ENCODE measurements at regions not wholly inside any gene's neighbourhood (a gene's known extent, or its start where the extent isn't known, plus 50 kb on each side); places are given as distances from the start of the nearest gene placed in this dataset.

- peak; percentile 45 for DNase-seq
These were observed 103.6 kb downstream of the UCHL1 start for GRCh38 chr4:41360214-41360920.

- peak; percentile 30 for DNase-seq
These were observed 104.4 kb downstream of the UCHL1 start for GRCh38 chr4:41360921-41361793.

GRCh38 chr4:41361794-41362526, 105.2 kb downstream of the UCHL1 start:
- no peak for DNase-seq

GRCh38 chr4:41362621-41363383, 106.1 kb downstream of the UCHL1 start:
- DNase-seq, result no peak

- no peak for DNase-seq
These were observed 106.8 kb downstream of the UCHL1 start for GRCh38 chr4:41363384-41363981.

GRCh38 chr4:41364876-41365275, 108.1 kb downstream of the UCHL1 start:
- DNase-seq, result no peak

DNA sequence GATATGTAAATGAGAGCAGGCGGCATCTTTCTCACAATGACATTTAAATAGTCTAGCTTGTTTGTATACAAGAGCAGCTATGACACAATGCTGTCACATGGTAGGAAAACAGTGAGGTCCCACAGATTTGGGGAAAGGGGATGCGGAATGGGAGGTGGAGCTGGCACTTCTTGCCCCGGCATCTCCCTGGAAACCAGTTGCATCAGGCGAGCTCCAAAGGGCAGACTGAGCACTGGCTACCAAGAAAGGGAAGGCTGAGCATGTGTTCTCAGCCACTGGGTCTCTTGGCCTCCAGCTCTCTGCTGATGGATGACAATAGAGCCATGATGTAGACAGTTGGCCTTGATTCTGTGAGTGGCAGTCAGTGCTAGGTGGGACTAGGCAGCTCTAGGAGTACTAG, 109.0 kb downstream of the UCHL1 start:
- DNase-seq, result no peak

- no peak for DNase-seq
These were observed 110.3 kb downstream of the UCHL1 start for GRCh38 chr4:41366911-41367517.

- no peak for DNase-seq
These were observed 113.0 kb downstream of the UCHL1 start for GRCh38 chr4:41369680-41370079.

DNA sequence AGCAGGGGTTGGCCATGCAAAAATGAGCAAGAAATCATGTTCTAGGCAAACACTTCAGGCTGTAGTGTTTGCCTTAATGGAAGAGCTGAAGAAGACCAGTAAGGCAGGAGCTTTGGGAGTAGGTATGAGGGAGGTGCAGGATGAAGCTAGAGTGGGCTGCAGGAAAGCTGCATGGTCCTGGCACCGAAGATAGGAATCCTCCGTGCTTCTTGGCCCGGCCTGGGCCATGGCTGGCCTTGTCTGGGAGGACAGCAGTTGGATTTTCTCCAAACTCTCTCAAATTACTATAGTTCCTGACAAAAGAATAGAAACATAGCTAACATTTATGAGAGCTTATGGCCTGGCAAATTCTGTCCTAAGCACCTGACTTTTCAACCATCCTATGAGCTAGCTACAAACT, 116.5 kb downstream of the UCHL1 start:
- no peak for DNase-seq

DNA sequence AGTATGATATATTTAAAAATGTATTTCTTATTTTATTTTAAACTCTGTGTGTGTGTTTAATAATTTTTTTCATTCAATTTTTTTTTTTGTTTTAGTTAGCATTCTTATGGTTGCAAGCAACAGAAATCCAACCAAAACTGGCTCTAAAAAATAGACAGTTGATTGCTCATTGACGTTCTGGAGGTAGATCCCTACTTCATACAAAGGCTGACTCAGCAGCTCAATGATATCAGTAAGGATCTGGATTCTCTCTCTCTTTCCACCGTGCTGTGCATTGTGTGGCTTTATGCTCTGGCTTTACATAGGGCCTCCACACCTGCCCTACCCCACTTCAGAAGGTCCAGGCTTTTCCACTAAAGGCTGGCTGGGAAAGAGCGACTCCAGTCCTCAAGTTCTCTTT, 117.8 kb downstream of the UCHL1 start:
- DNase-seq, result no peak

DNA sequence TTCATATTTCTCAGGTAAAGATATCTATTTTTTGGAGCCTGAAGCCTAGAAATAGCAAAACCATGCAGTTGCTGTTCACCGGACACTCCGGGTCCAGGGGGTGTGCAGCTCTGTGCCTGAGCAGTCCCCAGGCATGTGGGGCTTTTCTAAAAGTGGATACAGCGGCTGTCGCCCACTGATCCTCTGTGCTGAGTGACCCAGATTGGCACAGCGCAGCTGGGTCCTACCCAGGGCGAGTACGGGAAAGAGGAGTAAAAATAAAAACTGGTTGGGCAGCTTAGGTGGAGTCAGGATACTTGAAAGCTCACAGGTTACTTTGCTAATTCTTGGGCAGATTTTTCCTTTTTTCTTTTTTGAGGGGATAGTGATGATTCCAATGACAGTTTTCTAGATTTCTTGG, 118.8 kb downstream of the UCHL1 start:
- DNase-seq, result no peak

DNA sequence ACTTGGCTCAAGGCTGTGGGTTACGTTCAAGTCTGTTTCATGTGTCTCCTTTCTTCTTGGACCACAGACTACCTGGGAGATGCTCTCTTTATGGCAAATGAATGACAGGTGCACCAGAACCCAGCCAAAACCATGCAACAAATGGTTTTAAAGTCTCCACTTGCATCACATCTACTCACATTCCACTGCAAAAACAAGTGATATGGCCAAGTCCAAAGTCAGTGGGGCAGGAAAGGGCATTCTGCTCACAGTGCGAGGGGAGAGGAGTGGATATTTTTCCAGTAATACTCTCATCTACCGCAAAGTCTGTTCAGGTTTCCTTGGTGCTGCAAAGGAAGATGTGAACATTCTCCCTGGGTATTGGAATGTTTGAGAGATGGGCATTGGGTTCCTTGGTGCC, 120.5 kb downstream of the UCHL1 start:
- DNase-seq, result no peak

- no peak for DNase-seq
These were observed 122.5 kb downstream of the UCHL1 start for GRCh38 chr4:41379230-41379629.

- no peak for DNase-seq
These were observed 123.9 kb downstream of the UCHL1 start for GRCh38 chr4:41380511-41381157.

GRCh38 chr4:41381384-41381783, 124.7 kb downstream of the UCHL1 start:
- DNase-seq, result no peak

DNA sequence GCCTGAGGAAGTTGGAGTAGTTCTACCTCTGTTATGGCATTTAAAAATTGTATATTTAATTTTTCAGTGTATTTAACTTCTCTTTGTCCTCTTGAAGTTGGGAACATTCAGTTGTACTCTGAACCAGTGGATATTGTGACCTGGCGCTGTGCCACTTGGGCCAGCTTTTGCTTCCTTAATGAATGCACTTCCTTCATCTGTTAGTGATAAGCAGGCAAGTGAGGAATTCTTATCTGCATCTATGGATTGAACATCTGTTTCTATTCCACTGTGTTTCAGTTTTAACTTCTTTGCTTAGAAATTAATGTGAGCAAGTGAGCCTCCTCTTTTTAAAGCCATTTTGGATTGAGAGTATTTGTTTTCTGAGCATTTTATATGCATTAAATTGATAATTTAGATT, 128.3 kb downstream of the UCHL1 start:
- no peak for DNase-seq

DNA sequence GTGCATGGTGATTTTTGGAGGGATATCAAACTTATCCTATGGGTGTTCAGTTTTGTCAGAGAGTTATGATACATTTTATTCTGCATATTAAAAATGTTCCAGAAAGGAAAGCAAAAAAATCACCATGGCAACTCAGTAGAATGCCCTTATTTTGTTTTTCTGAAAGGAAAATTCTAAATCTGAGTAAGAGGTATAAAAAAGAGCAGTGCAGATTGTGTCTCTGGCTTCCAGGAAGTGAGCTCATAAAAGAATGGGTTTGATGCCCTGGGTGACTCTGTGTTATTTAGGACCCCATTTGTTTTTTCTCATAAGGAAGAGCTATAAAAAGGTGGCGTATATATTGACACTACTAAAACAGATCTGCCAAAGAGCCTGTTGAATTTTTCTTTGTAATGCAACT, 128.8 kb downstream of the UCHL1 start:
- no peak for DNase-seq

GRCh38 chr4:41388080-41388479, 131.4 kb downstream of the UCHL1 start:
- DNase-seq, result no peak

DNA sequence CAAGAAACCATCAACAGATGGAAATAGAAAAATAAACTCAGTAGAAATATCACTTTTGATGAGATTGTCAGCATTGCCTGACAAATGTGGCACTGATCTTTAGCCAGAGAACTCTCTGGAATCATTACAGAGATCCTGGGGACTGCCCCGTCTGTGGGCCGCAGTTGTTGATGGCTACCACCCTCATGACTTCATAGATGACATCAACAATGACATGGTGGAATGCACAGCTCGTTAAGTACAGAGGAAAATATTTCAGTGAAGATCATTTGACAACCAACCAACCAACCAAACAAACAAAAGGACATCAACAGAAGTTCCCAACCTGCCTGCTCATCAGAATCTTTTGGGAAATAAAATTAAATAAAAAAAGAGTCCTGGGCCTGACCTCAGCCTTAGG, 132.6 kb downstream of the UCHL1 start:
- DNase-seq, result no peak

- DNase-seq, result peak; percentile 14
These were observed 133.9 kb downstream of the UCHL1 start for GRCh38 chr4:41390661-41391060.

DNA sequence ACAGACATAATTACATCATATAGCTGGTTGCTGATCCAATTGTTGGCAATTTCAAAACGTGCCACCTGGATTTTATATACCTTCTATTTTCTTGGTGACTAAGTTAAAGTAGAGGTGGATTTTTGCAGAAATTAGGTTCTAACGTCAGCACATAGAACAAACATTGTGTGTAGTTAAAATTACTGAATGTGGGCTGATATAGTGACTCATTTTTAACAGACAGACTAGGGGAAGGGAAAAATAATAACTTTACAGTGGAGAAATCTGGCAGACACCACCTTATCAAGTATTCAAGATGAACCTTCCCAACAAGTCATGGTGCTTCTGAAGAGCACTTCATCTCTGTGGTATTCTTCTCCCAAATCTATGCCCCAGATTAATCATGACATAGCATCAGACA, 134.5 kb downstream of the UCHL1 start:
- no peak for DNase-seq
